Erythroblast (primary cell): ENCODE measurements at regions not wholly inside any gene's neighbourhood (a gene's known extent, or its start where the extent isn't known, plus 50 kb on each side); places are given as distances from the start of the nearest gene placed in this dataset.
"Not testable (repeated sequence)": the region's sequence is repeated elsewhere in the genome, so short reads cannot be mapped to it uniquely, and the experiment has no call there.

ENCODE experiments used
- DNase-seq, 2 experiments: peaks; one replicate each; lab custom pipeline; 2025; lab: John Stamatoyannopoulos, UW
- GATA1 ChIP-seq: IDR thresholded peaks from 2 replicates; pipeline ENCODE4 v1.6.1; 2011; ENCODE audit warnings: low read depth, mild to moderate bottlenecking, control low read depth, low read length, moderate library complexity
- POLR2A ChIP-seq: IDR thresholded peaks from 2 replicates; pipeline ENCODE4 v1.6.1; 2011; ENCODE audit warnings: mild to moderate bottlenecking, low read length

DNA sequence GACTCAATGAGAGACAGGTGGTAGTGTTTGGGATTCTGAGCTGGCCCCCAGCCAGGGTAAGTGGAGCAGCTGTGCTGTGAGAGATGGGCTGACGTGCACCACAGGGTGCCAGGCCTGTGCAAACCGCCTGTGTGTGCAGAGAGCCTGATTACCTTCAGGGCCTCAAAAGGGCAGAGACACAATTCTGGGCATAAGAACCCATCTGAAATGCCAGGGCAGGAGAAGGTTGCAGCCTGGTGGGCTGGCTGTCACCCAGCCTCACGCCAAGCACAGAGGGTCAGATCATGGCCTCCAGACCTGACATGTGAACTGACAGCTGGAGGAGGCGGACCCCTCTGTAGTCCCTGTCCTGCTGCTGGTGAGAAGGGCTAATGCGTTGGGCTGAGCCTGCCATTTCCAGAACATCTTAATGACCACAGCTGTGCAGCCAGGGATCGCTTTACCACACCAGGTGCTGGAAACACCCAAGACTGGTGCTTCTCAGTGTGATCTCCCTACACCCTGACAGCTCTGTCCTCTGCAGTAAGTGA is 100.9 kb downstream of the ARL4C start:
- TF ChIP-seq GATA1: no peak
- TF ChIP-seq POLR2A: no peak
- DNase-seq: no peak

DNA sequence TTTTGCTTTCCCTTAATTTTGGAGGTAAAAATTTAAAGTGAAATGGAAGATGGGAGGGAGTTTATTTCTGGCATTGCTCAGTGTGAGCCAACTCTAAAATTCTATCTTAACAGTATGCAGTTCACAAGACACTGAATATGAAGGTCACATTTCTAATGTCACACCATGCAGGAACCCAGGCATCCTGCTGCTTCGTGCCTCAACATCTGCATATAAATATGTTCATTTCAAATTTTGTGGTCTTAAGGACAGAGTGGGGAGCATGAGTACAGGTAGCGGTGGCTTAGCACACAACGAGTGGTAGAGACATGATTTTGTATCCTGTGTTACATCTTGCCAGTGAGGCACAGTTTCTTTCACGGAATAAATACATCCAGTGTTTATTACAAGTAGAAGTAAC is 102.4 kb downstream of the ARL4C start:
- no peak for DNase-seq
- TF ChIP-seq GATA1: no peak

DNA sequence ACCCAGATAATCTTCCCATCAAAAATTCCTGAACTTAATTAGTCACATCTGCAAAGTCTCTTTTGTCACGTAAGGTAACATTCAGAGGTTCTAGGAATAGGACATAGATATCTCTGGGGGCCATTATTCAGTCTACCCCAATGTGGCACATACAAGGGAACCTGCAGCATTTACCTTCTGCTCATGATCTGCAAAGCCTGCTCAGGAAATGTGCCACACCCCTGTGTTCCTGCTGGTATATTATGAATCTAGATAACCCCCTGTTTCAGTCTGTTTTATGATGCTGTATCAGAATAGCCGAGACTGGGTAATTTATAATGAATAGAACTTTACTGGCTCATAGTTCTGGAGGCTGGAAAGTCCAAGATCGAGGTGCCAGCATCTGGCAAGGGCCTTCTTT is 103.5 kb downstream of the ARL4C start:
- no peak for DNase-seq
- TF ChIP-seq POLR2A (no peak), GATA1 (no peak)

- no peak for DNase-seq
- TF ChIP-seq POLR2A (no peak), GATA1 (no peak)
Observed at GRCh38 chr2:234392041-234392615, 104.8 kb downstream of the ARL4C start.

GRCh38 chr2:234391625-234392024 is 105.3 kb downstream of the ARL4C start:
- DNase-seq: no peak
- TF ChIP-seq POLR2A (no peak), GATA1 (no peak)

DNA sequence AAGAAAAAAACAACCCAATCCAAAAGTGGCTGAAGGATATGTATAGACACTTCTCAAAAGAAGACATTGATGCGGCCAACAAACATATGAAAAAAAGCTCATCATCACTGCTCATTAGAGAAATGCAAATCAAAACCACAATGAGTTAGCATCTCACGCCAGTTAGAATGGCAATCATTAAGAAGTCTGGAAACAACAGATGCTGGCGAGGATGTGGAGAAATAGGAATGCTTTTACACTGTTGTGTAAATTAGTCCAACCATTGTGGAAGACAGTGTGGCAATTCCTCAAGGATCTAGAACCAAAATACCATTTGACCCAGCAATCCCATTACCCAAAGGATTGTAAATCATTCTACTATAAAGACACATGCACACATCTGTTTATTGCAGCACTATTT is 107.2 kb downstream of the ARL4C start:
- DNase-seq: not testable (repeated sequence)

DNA sequence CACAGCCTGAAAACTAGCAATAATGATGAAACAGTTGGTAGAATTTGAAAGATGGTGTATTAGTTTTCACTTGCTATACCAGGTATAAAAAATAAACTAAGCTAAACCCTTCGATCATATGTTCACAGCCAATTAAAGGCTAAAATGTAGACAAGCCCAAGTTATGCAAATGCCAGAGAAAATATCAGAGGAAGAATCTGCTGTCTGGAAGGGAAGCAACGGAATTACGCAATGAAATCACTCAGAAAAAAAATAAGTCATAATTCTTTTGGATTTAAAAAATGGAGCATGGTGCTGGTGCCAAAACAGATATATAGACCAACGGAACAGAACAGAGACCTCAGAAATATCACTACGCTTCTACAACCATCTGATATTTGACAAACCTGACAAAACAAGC is 108.3 kb downstream of the ARL4C start:
- TF ChIP-seq GATA1 (no peak), POLR2A (no peak)
- no peak for DNase-seq

- TF ChIP-seq POLR2A (no peak), GATA1 (no peak)
- no peak for DNase-seq
Observed at GRCh38 chr2:234386971-234387370, 109.9 kb downstream of the ARL4C start.

DNA sequence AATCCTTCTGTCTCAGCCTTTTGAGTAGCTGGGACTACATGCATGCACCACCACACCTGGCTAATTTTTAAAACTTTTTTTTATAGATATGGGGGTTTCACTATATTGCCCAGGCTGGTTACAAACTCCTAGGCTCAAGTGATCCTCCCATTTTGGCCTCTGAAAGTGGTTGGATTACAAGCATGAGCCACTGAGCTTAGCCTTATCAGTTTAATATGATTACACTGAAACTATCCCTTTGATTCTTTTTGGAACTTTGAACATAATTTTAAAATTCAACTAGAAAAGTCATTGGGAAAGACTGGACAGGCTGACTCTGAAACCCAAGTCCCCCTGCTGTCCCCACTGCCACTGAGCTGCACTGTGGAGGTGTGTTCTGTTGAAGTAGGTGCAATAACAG is 114.8 kb downstream of the ARL4C start:
- no peak for TF ChIP-seq GATA1
- no peak for TF ChIP-seq POLR2A
- no peak for DNase-seq

GRCh38 chr2:234378958-234379357 is 117.9 kb downstream of the ARL4C start:
- not testable (repeated sequence) for DNase-seq

- no peak for DNase-seq
- no peak for TF ChIP-seq POLR2A
- no peak for TF ChIP-seq GATA1
Observed at GRCh38 chr2:234378440-234378839, 118.4 kb downstream of the ARL4C start.

- no peak for DNase-seq
- no peak for TF ChIP-seq POLR2A
- TF ChIP-seq GATA1: no peak
Observed at GRCh38 chr2:234377761-234378391, 119.0 kb downstream of the ARL4C start.

GRCh38 chr2:234376229-234376628 is 120.7 kb downstream of the ARL4C start:
- DNase-seq: no peak
- TF ChIP-seq POLR2A: no peak

- DNase-seq: no peak
- no peak for TF ChIP-seq POLR2A
- TF ChIP-seq GATA1: no peak
Observed at GRCh38 chr2:234375176-234375880, 121.6 kb downstream of the ARL4C start.

DNA sequence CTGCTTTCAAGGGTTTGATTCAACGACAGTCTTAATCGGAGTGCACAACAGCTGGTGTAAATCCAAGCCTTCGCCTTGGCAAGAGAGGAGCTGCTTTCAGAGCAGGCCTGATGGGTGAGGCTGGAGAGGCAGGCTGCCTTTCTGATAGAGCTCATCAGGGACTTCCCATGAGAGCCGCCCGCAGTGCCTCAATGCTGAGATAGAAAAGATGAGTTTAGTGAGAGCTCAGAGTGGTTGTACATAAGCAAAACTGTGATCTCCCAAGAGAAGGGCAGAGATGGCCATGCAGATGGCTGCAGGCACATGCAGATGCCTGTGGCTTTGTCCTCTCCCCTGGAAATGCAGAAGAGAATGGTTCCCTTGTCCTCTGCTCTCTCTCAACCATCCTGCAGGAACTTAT is 122.1 kb downstream of the ARL4C start:
- no peak for DNase-seq
- TF ChIP-seq GATA1 (no peak), POLR2A (no peak)

DNA sequence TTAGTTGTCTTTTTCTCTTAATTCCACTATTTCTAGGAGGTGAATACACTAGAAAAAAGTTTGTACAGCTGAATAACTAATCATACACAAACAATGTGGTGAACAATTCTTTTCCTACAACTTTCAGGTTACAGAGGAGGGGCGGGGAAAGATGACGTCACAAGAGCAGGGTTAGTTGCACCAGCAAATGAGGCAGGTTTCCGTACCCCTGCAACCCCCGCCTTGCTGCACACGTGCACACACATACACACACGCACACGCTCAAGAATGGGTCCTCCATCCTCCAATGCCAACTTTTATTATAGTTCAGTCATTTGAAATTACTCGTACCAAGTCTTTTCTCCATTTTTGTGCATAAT is 122.8 kb downstream of the ARL4C start:
- TF ChIP-seq GATA1: no peak
- TF ChIP-seq POLR2A: no peak
- DNase-seq: no peak
